ENCODE measurements at regions not wholly inside any gene's neighbourhood (a gene's known extent, or its start where the extent isn't known, plus 50 kb on each side); places are given as distances from the start of the nearest gene placed in this dataset.

- TF ChIP-seq GATA2 (IDR thresholded peaks at IDR 0.05; ENCODE audit: low read depth, low read length) (no peak), GATA3 (IDR thresholded peaks at IDR 0.05; ENCODE audit: low read depth, low read length) (no peak)
These were observed 223.6 kb upstream of the SOX5 start for GRCh38 chr12:24173067-24173466.

Data from SH-SY5Y (cell line).